ENCODE measurements at regions not wholly inside any gene's neighbourhood (a gene's known extent, or its start where the extent isn't known, plus 50 kb on each side); places are given as distances from the start of the nearest gene placed in this dataset.

DNA sequence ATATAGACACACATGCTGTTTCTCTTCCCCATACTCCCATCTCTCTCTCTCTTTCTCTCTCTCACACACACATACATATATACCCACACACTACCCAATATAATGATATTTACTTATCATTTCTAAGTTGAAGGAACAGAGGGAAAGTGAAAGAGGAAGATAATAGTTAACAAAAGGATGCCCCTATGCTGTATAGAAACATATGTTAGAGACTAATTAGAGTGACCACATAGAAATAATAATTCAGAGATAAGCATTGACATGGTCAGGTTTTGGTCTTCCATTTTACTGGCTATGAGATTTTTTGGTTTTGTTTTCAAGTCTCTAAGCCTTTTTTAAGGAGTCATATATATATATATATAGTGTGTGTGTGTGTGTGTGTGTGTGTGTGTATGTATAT, 445.7 kb upstream of the CHORDC1 start:
- H3K36me3 ChIP-seq (replicated peaks; ENCODE audit: insufficient read depth, low read length), result no peaks in the 10 kb centered on the region
- H4K20me1 ChIP-seq (ENCODE audit: insufficient read depth, low read length), result no peaks in the 10 kb centered on the region
- no peaks in the 10 kb centered on the region for H3K27me3 ChIP-seq (replicated peaks; ENCODE audit: insufficient read depth, low read length)
- H3F3A ChIP-seq (ENCODE audit: insufficient read depth, low read length), result no peaks in the 10 kb centered on the region
- no peaks in the 10 kb centered on the region for H3K79me2 ChIP-seq (ENCODE audit: low read length)
- H3K9me2 ChIP-seq (replicated peaks; ENCODE audit: insufficient read depth, low read length), result no peaks in the 10 kb centered on the region
- TF ChIP-seq EZH2phosphoT487 (IDR thresholded peaks at IDR 0.05; ENCODE audit: low read length) (no peak), EZH2 (optimal IDR thresholded peaks at IDR 0.05; ENCODE audit: low read depth, low read length) (no peak)
- TF ChIP-seq, protein P1, sequence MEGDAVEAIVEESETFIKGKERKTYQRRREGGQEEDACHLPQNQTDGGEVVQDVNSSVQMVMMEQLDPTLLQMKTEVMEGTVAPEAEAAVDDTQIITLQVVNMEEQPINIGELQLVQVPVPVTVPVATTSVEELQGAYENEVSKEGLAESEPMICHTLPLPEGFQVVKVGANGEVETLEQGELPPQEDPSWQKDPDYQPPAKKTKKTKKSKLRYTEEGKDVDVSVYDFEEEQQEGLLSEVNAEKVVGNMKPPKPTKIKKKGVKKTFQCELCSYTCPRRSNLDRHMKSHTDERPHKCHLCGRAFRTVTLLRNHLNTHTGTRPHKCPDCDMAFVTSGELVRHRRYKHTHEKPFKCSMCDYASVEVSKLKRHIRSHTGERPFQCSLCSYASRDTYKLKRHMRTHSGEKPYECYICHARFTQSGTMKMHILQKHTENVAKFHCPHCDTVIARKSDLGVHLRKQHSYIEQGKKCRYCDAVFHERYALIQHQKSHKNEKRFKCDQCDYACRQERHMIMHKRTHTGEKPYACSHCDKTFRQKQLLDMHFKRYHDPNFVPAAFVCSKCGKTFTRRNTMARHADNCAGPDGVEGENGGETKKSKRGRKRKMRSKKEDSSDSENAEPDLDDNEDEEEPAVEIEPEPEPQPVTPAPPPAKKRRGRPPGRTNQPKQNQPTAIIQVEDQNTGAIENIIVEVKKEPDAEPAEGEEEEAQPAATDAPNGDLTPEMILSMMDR (IDR thresholded peaks at IDR 0.05; ENCODE audit: low read length), result no peak
- no peak overlapping the region for H3K4me3 ChIP-seq (ENCODE audit: low read length)
- H3K4me1 ChIP-seq (ENCODE audit: low read length), result no peaks in the 10 kb centered on the region
- H3K27ac ChIP-seq (ENCODE audit: low read length), result no peak overlapping the region
- DNase-seq, result no peak
- H3K9me3 ChIP-seq (replicated peaks; ENCODE audit: insufficient read depth, low read length), result no peaks in the 10 kb centered on the region
- H2AFZ ChIP-seq (ENCODE audit: low read length), result no peak overlapping the region
- no peak overlapping the region for H3K4me2 ChIP-seq (ENCODE audit: low read depth, low read length)
- no peak overlapping the region for H3K9ac ChIP-seq (ENCODE audit: low read length)

DNA sequence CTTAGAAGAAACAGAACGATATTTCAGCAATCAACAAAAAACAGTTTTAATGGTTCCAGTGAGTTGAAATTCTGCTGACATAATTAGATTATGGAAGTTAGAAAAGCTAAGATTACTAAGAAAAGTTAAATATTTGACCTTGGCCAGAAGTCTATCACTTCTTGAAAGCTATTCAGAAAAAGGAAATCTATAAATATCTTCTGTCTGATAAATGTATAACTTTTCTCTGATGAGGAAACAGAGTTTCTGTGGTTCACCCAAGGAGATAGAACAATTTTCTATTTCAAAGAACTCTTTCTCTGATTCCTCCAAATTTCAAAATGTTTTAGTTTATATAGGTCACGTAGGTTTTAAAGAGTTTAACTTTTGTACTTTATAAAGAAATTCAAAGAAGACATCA, 438.4 kb upstream of the CHORDC1 start:
- Histone ChIP-seq H3K4me2 (ENCODE audit: low read depth, low read length) (no peak overlapping the region), H3K4me3 (ENCODE audit: low read length) (no peak overlapping the region), H3K9me2 (replicated peaks; ENCODE audit: insufficient read depth, low read length) (no peaks in the 10 kb centered on the region), H3K27ac (ENCODE audit: low read length) (no peak overlapping the region), H3K9ac (ENCODE audit: low read length) (no peak overlapping the region), H3K79me2 (ENCODE audit: low read length) (no peaks in the 10 kb centered on the region), H3K27me3 (replicated peaks; ENCODE audit: insufficient read depth, low read length) (no peaks in the 10 kb centered on the region), H2AFZ (ENCODE audit: low read length) (no peak overlapping the region), H3K9me3 (replicated peaks; ENCODE audit: insufficient read depth, low read length) (no peaks in the 10 kb centered on the region), H3K4me1 (ENCODE audit: low read length) (no peaks in the 10 kb centered on the region; the same call in 1 of the 2 replicates), H4K20me1 (ENCODE audit: insufficient read depth, low read length) (no peaks in the 10 kb centered on the region), H3F3A (ENCODE audit: insufficient read depth, low read length) (no peaks in the 10 kb centered on the region), H3K36me3 (replicated peaks; ENCODE audit: insufficient read depth, low read length) (no peaks in the 10 kb centered on the region)
- TF ChIP-seq EZH2phosphoT487 (IDR thresholded peaks at IDR 0.05; ENCODE audit: low read length), result no peak
- TF ChIP-seq, protein P1 (IDR thresholded peaks at IDR 0.05; ENCODE audit: low read length), result no peak
- no peak for TF ChIP-seq EZH2 (optimal IDR thresholded peaks at IDR 0.05; ENCODE audit: low read depth, low read length)
- no peak for DNase-seq

DNA sequence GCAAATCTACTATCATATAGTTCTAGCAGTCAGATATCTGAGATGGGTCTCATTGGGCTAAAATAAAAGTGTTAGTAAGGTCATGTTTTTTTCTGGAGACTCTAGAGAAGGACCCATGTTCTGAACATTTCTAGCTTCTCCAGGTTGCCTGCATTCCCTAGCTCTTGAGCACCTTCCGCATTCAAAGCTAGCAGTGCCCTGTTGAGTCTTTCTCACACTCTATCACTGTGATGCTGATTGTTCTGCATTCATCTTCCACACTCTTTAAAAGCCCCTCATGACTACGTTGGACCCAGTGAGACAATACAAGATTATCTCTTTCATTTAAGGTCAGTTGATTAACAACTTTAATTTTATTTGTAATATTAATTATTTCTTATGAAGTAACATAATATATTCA, 433.3 kb upstream of the CHORDC1 start:
- Histone ChIP-seq H3K9me2 (replicated peaks; ENCODE audit: insufficient read depth, low read length) (no peaks in the 10 kb centered on the region), H3K9me3 (replicated peaks; ENCODE audit: insufficient read depth, low read length) (no peaks in the 10 kb centered on the region), H3K27me3 (replicated peaks; ENCODE audit: insufficient read depth, low read length) (no peaks in the 10 kb centered on the region), H3K4me3 (ENCODE audit: low read length) (no peak overlapping the region), H3K27ac (ENCODE audit: low read length) (no peak overlapping the region), H2AFZ (ENCODE audit: low read length) (no peak overlapping the region), H3K36me3 (replicated peaks; ENCODE audit: insufficient read depth, low read length) (no peaks in the 10 kb centered on the region), H3F3A (ENCODE audit: insufficient read depth, low read length) (no peaks in the 10 kb centered on the region), H3K9ac (ENCODE audit: low read length) (no peak overlapping the region), H3K4me2 (ENCODE audit: low read depth, low read length) (no peak overlapping the region), H4K20me1 (ENCODE audit: insufficient read depth, low read length) (no peaks in the 10 kb centered on the region), H3K79me2 (ENCODE audit: low read length) (no peaks in the 10 kb centered on the region), H3K4me1 (ENCODE audit: low read length) (no peaks in the 10 kb centered on the region; the same call in 1 of the 2 replicates)
- DNase-seq, result no peak
- TF ChIP-seq, protein P1 (IDR thresholded peaks at IDR 0.05; ENCODE audit: low read length), result no peak
- no peak for TF ChIP-seq EZH2phosphoT487 (IDR thresholded peaks at IDR 0.05; ENCODE audit: low read length)
